ENCODE measurements at regions not wholly inside any gene's neighbourhood (a gene's known extent, or its start where the extent isn't known, plus 50 kb on each side); places are given as distances from the start of the nearest gene placed in this dataset.

GRCh38 chr22:49466878-49467595 lies 360.6 kb downstream of the BRD1 start:
- Histone ChIP-seq H3K27ac (no peak overlapping the region), H3K9me3 (no peaks in the 10 kb centered on the region), H3K4me1 (no peaks in the 10 kb centered on the region), H3K4me3 (no peak overlapping the region), H3K27me3 (no peaks in the 10 kb centered on the region), H3K36me3 (no peaks in the 10 kb centered on the region)
- DNase-seq (ENCODE audit: low spot score in 2 of 2), result no peak
- TF ChIP-seq EP300 (IDR thresholded peaks at IDR 0.05) (no peak), POLR2A (IDR thresholded peaks at IDR 0.05) (no peak)
- TF ChIP-seq, protein P1, sequence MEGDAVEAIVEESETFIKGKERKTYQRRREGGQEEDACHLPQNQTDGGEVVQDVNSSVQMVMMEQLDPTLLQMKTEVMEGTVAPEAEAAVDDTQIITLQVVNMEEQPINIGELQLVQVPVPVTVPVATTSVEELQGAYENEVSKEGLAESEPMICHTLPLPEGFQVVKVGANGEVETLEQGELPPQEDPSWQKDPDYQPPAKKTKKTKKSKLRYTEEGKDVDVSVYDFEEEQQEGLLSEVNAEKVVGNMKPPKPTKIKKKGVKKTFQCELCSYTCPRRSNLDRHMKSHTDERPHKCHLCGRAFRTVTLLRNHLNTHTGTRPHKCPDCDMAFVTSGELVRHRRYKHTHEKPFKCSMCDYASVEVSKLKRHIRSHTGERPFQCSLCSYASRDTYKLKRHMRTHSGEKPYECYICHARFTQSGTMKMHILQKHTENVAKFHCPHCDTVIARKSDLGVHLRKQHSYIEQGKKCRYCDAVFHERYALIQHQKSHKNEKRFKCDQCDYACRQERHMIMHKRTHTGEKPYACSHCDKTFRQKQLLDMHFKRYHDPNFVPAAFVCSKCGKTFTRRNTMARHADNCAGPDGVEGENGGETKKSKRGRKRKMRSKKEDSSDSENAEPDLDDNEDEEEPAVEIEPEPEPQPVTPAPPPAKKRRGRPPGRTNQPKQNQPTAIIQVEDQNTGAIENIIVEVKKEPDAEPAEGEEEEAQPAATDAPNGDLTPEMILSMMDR (IDR thresholded peaks at IDR 0.05), result no peak
- 53 to 66% methylated on average over 17 of the region's 17 CpGs for WGBS, 2 donors

DNA sequence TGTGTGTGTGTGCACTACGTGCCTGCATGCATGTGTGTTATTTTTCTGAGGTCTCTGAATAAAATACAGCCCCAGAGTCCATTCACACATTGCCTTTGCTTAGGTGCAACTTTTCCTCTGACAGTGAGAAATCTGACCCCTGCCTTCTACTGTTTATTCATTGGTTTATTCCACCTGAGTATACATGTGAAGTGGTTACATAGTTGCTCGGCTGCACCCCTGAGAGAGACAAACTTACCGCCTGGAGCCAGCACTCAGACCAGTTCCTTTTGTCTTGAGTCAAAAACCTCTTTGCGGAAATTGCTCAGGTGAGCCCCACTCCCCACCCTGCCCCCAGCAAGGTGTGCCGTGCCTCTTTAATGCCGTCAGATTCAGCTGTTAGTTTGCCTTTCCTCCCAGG lies 363.6 kb downstream of the BRD1 start:
- TF ChIP-seq EP300 (IDR thresholded peaks at IDR 0.05) (no peak), POLR2A (IDR thresholded peaks at IDR 0.05) (no peak)
- TF ChIP-seq, protein P1 (IDR thresholded peaks at IDR 0.05), result no peak
- H3K4me3 ChIP-seq, result no peak overlapping the region
- no peaks in the 10 kb centered on the region for H3K9me3 ChIP-seq
- H3K4me1 ChIP-seq, result no peaks in the 10 kb centered on the region
- WGBS, 2 donors, result 68 to 72% methylated on average over 6 of the region's 6 CpGs
- H3K36me3 ChIP-seq, result no peaks in the 10 kb centered on the region
- H3K27ac ChIP-seq, result no peak overlapping the region
- H3K27me3 ChIP-seq, result no peaks in the 10 kb centered on the region
- no peak for DNase-seq (ENCODE audit: low spot score in 2 of 2)

DNA sequence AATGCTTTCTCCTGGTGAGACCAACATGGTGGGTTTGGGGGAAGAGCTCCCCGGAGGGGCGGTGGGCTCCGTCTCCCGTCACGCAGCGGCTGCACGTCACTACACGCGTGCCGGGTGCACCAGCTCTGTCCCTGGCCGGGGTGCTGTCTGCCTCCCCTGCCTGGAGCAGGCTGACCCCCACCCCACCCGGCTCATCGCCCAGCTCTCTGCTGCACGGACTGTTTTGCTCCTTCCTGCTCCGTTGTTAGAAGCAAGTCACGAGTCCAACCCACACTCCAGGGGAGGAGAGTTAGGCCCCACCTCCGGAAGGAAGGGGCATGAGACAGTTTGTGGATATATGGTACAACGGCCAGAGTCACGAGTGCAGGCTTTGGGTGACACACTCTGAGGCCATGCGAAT lies 364.9 kb downstream of the BRD1 start:
- no peak for DNase-seq (ENCODE audit: low spot score in 2 of 2)
- no peaks in the 10 kb centered on the region for H3K9me3 ChIP-seq
- H3K4me1 ChIP-seq, result no peaks in the 10 kb centered on the region
- no peaks in the 10 kb centered on the region for H3K27me3 ChIP-seq
- no peaks in the 10 kb centered on the region for H3K36me3 ChIP-seq
- WGBS, 2 donors, result 68 to 69% methylated on average over 20 of the region's 20 CpGs
- no peak overlapping the region for H3K27ac ChIP-seq
- H3K4me3 ChIP-seq, result no peak overlapping the region
- TF ChIP-seq EP300 (IDR thresholded peaks at IDR 0.05), result no peak
- TF ChIP-seq, protein P1 (IDR thresholded peaks at IDR 0.05), result no peak
- no peak for TF ChIP-seq POLR2A (IDR thresholded peaks at IDR 0.05)

- Histone ChIP-seq H3K36me3 (no peaks in the 10 kb centered on the region), H3K4me1 (no peaks in the 10 kb centered on the region), H3K4me3 (no peak overlapping the region), H3K27ac (no peak overlapping the region), H3K27me3 (no peaks in the 10 kb centered on the region), H3K9me3 (no peaks in the 10 kb centered on the region)
- DNase-seq (ENCODE audit: low spot score in 2 of 2), result no peak
- TF ChIP-seq, protein P1 (IDR thresholded peaks at IDR 0.05), result no peak
- TF ChIP-seq EP300 (IDR thresholded peaks at IDR 0.05) (no peak), POLR2A (IDR thresholded peaks at IDR 0.05) (no peak)
- 79% methylated on average over 13 of the region's 13 CpGs for WGBS, 2 donors
These were observed 365.4 kb downstream of the BRD1 start for GRCh38 chr22:49462291-49462690.

- H3K27me3 ChIP-seq, result no peaks in the 10 kb centered on the region
- no peak for DNase-seq (ENCODE audit: low spot score in 2 of 2)
- H3K4me3 ChIP-seq, result no peak overlapping the region
- TF ChIP-seq EP300 (IDR thresholded peaks at IDR 0.05) (no peak), POLR2A (IDR thresholded peaks at IDR 0.05) (no peak)
- TF ChIP-seq, protein P1 (IDR thresholded peaks at IDR 0.05), result no peak
- H3K36me3 ChIP-seq, result no peaks in the 10 kb centered on the region
- no peaks in the 10 kb centered on the region for H3K9me3 ChIP-seq
- 86 to 89% methylated on average over 19 of the region's 19 CpGs for WGBS, 2 donors
- H3K27ac ChIP-seq, result no peak overlapping the region
- no peaks in the 10 kb centered on the region for H3K4me1 ChIP-seq
These were observed 366.0 kb downstream of the BRD1 start for GRCh38 chr22:49461674-49462073.

Measured in tibial nerve (tissue), 4 donors.